GM18499 (cell line): ENCODE measurements at regions not wholly inside any gene's neighbourhood (a gene's known extent, or its start where the extent isn't known, plus 50 kb on each side); places are given as distances from the start of the nearest gene placed in this dataset.

ENCODE experiments used
- ATAC-seq: cut with Tn5 transposase; IDR thresholded peaks from one replicate; pipeline ENCODE4 v1.9.1; 2021; ENCODE audit warnings: moderate number of reproducible peaks; ENCODE audit not compliant: insufficient read depth, unreplicated experiment

- no peak for ATAC-seq
Measured at GRCh38 chr4:141571793-141572192, 64.6 kb upstream of the IL15 start.

- ATAC-seq, result no peak
Measured at GRCh38 chr4:141573678-141574077, 62.7 kb upstream of the IL15 start.

GRCh38 chr4:141575884-141576283 is 60.5 kb upstream of the IL15 start:
- ATAC-seq, result no peak

GRCh38 chr4:141576585-141577110 is 59.7 kb upstream of the IL15 start:
- no peak for ATAC-seq

- no peak for ATAC-seq
Measured at GRCh38 chr4:141578451-141578850, 57.9 kb upstream of the IL15 start.

- ATAC-seq, result no peak
Measured at GRCh38 chr4:141580523-141580922, 55.9 kb upstream of the IL15 start.
